Mesenchymal stem cell (in vitro differentiated cells and primary cell): ENCODE measurements at regions not wholly inside any gene's neighbourhood (a gene's known extent, or its start where the extent isn't known, plus 50 kb on each side); places are given as distances from the start of the nearest gene placed in this dataset.

ENCODE experiments used
- DNase-seq: peaks from one replicate; pipeline ENCODE4 v3.0.0-alpha.2; 2013
- H2AFZ ChIP-seq: one replicate; pipeline ENCODE4 v1.6.1; 2013; ENCODE audit warnings: low read depth, mild to moderate bottlenecking, control low read depth, inconsistent platforms, low read length, moderate library complexity
- H2AK5ac ChIP-seq: 2 replicates; pipeline ENCODE4 v1.6.1; 2013; ENCODE audit warnings: low read length, moderate library complexity, mild to moderate bottlenecking, inconsistent platforms; ENCODE audit not compliant: severe bottlenecking
- H2BK120ac ChIP-seq: one replicate; pipeline ENCODE4 v1.6.1; 2013; ENCODE audit warnings: low read depth, mild to moderate bottlenecking, inconsistent platforms, low read length, moderate library complexity
- H2BK12ac ChIP-seq, 2 experiments: one replicate each; pipeline ENCODE4 v1.6.1; 2013; ENCODE audit warnings: inconsistent platforms in 2 of 2, low read length in 2 of 2, mild to moderate bottlenecking in 2 of 2, moderate library complexity in 2 of 2, control low read depth in 1 of 2
- H2BK15ac ChIP-seq: one replicate; pipeline ENCODE4 v1.6.1; 2013; ENCODE audit warnings: mild to moderate bottlenecking, low read depth, inconsistent platforms; ENCODE audit not compliant: poor library complexity, severe bottlenecking
- H2BK5ac ChIP-seq: 2 replicates; pipeline ENCODE4 v1.6.1; 2013; ENCODE audit warnings: low read depth, mild to moderate bottlenecking, low read length, control low read depth, inconsistent platforms; ENCODE audit not compliant: poor library complexity, severe bottlenecking
- H3K14ac ChIP-seq, 2 experiments: one replicate each; pipeline ENCODE4 v1.6.1; 2013; ENCODE audit warnings: inconsistent platforms in 2 of 2, low read length in 2 of 2, control low read depth in 1 of 2, mild to moderate bottlenecking in 1 of 2, moderate library complexity in 1 of 2
- H3K18ac ChIP-seq, 2 experiments: one replicate each; pipeline ENCODE4 v1.6.1; 2013; ENCODE audit warnings: inconsistent platforms in 2 of 2, low read length in 2 of 2, control low read depth in 1 of 2, low read depth in 1 of 2, mild to moderate bottlenecking in 1 of 2
- H3K23ac ChIP-seq, 2 experiments: one replicate each; pipeline ENCODE4 v1.6.1; 2013; ENCODE audit warnings: inconsistent platforms in 2 of 2, low read length in 2 of 2, mild to moderate bottlenecking in 2 of 2, moderate library complexity in 2 of 2, control low read depth in 1 of 2
- H3K27ac ChIP-seq: 2 replicates; pipeline ENCODE4 v1.5.1; 2013; ENCODE audit warnings: mild to moderate bottlenecking, moderate library complexity, low read length, control low read depth, inconsistent platforms; ENCODE audit not compliant: poor library complexity, severe bottlenecking
- H3K27me3 ChIP-seq, 2 experiments: 2 replicates each; pipeline versions ENCODE4 v1.6.1 to v1.7.0; 2013; ENCODE audit warnings: low read length in 2 of 2, mild to moderate bottlenecking in 2 of 2, moderate library complexity in 2 of 2, control low read depth in 1 of 2, inconsistent platforms in 1 of 2; ENCODE audit not compliant: control insufficient read depth in 1 of 2, insufficient read depth in 1 of 2
- H3K36me3 ChIP-seq, 2 experiments: 2 replicates each; pipeline versions ENCODE4 v1.6.1 to v1.7.0; 2013; ENCODE audit warnings: low read length in 2 of 2, control low read depth in 1 of 2, inconsistent platforms in 1 of 2, low read depth in 1 of 2, mild to moderate bottlenecking in 1 of 2; ENCODE audit not compliant: insufficient read depth in 2 of 2, control insufficient read depth in 1 of 2
- H3K4ac ChIP-seq, 2 experiments: one replicate each; pipeline ENCODE4 v1.6.1; 2013; ENCODE audit warnings: inconsistent platforms in 2 of 2, low read length in 2 of 2, mild to moderate bottlenecking in 2 of 2, moderate library complexity in 2 of 2, control low read depth in 1 of 2, low read depth in 1 of 2
- H3K4me1 ChIP-seq: 2 replicates; pipeline ENCODE4 v1.6.1; 2013; ENCODE audit warnings: low read depth, low read length, control low read depth; ENCODE audit not compliant: control insufficient read depth, insufficient read depth
- H3K4me2 ChIP-seq: 2 replicates; pipeline ENCODE4 v1.6.1; 2013; ENCODE audit warnings: low read length, mild to moderate bottlenecking, inconsistent platforms; ENCODE audit not compliant: poor library complexity, severe bottlenecking
- H3K4me3 ChIP-seq, 2 experiments: 2 replicates each; pipeline versions ENCODE4 v1.5.1 to v1.7.0; 2013; ENCODE audit warnings: low read length in 2 of 2, mild to moderate bottlenecking in 2 of 2, control low read depth in 1 of 2, low read depth in 1 of 2; ENCODE audit not compliant: insufficient read depth in 1 of 2
- H3K79me1 ChIP-seq: replicated peaks from 2 replicates; pipeline ENCODE4 v1.6.1; 2013; ENCODE audit warnings: mild to moderate bottlenecking, control low read depth, low read length, inconsistent platforms; ENCODE audit not compliant: poor library complexity, severe bottlenecking
- H3K9ac ChIP-seq: 2 replicates; pipeline ENCODE4 v1.7.0; 2013; ENCODE audit warnings: mild to moderate bottlenecking, low read length, moderate library complexity
- H3K9me3 ChIP-seq: 2 replicates; pipeline ENCODE4 v1.7.0; 2013; ENCODE audit warnings: mild to moderate bottlenecking, low read length; ENCODE audit not compliant: control insufficient read depth
- H4K8ac ChIP-seq: one replicate; pipeline ENCODE4 v1.6.1; 2013; ENCODE audit warnings: inconsistent platforms, mild to moderate bottlenecking, low read length, moderate library complexity
- H4K91ac ChIP-seq: one replicate; pipeline ENCODE4 v1.6.1; 2013; ENCODE audit warnings: mild to moderate bottlenecking, low read length, inconsistent platforms
- WGBS: methylation state at CpG from one replicate; pipeline ENCODE4 v1.1.7; 2013; ENCODE audit warnings: mixed read lengths; 5-methylcytosine and 5-hydroxymethylcytosine counted together

DNA sequence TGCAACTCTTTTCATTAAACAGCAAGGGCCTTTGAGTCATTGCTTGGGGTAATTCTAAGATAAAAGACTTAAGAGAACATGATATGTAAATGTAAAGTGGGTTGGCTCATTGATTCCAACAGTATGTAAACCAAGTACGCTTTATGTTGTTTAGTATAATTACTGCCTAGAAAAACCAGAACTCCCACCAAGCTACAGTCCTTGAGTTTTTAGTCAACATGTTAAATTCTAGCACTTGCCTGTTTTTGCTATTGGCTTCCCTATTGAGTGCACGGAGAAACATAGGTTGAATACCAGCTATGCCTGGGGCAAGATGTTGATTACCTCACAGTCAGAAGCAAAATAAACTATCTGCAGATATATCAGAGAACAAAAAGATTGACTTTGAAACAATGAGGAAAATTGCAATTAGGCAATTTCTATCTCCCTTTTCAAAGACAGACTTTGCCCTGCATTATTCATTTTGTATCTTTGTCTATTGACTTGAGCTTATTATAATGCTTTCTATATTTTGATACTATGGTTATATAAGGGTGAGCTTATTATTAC, 179.3 kb downstream of the ZPLD1 start:
- Histone ChIP-seq H3K4me2 (no peak overlapping the region), H2AK5ac (no peak overlapping the region), H3K4me1 (no peaks in the 10 kb centered on the region), H3K4ac (no peak overlapping the region), H3K9ac (no peak overlapping the region), H2BK120ac (no peak overlapping the region), H3K23ac (no peak overlapping the region), H3K9me3 (no peaks in the 10 kb centered on the region), H3K27me3 (no peaks in the 10 kb centered on the region), H3K36me3 (no peaks in the 10 kb centered on the region), H3K79me1 (no peaks in the 10 kb centered on the region), H3K18ac (no peak overlapping the region), H3K14ac (no peak overlapping the region), H3K27ac (no peak overlapping the region), H2BK5ac (no peak overlapping the region), H2BK15ac (no peak overlapping the region), H2AFZ (no peak overlapping the region), H4K8ac (no peak overlapping the region), H4K91ac (no peak overlapping the region), H3K4me3 (no peak overlapping the region), H2BK12ac (no peak overlapping the region)
- no peak for DNase-seq
- 81% methylated on average over 2 of the region's 2 CpGs for WGBS

DNA sequence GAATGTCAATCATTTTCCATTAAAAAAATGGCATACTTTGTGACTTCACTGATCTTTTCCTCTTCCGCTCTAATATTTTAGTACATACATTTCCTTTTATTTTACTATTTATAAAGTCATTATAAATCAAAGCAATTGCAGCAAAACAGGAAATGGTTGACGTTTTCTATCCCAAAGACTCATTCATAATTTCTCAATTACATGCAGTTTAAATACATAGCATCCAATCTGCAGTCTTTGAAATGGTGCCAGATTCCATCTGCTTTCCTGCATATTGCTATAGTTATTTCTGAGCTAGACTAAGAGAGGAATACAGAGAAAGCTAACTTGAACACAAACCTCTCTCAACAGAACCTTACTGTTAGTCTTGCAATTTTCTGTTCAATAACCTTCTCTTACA, 179.8 kb downstream of the ZPLD1 start:
- Histone ChIP-seq H2BK120ac (no peak overlapping the region), H2AK5ac (no peak overlapping the region), H3K36me3 (no peaks in the 10 kb centered on the region), H2BK5ac (no peak overlapping the region), H3K18ac (no peak overlapping the region), H3K4ac (no peak overlapping the region), H3K9ac (no peak overlapping the region), H3K79me1 (no peaks in the 10 kb centered on the region), H4K91ac (no peak overlapping the region), H2AFZ (no peak overlapping the region), H2BK15ac (no peak overlapping the region), H3K14ac (no peak overlapping the region), H3K4me1 (no peaks in the 10 kb centered on the region), H3K9me3 (no peaks in the 10 kb centered on the region), H3K27ac (no peak overlapping the region), H2BK12ac (no peak overlapping the region), H3K23ac (no peak overlapping the region), H3K4me3 (no peak overlapping the region), H4K8ac (no peak overlapping the region), H3K4me2 (no peak overlapping the region), H3K27me3 (no peaks in the 10 kb centered on the region)
- DNase-seq = no peak
- 67% methylated on average over 2 of the region's 2 CpGs for WGBS

DNA sequence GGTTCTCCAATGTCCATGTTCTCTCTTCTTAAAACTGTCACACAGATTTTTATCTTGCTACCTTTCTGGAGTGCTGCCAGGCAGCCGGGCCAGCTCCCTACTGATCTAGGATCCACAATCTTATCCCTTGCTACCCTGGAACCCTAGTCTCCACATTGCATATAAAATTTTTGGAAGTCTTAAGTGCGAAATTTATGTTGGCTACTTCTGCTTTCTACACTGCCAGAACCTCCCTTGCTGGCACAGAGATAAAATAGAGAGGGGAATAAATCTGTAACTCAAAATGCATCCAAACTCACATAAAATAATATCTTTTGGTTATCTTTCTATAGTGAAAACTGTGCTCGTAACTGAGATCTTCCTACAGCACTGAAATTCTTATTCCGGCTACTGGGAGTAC, 182.6 kb downstream of the ZPLD1 start:
- no peak overlapping the region for H4K91ac ChIP-seq
- no peak overlapping the region for H3K27ac ChIP-seq
- no peak overlapping the region for H3K4ac ChIP-seq
- H2AFZ ChIP-seq = no peak overlapping the region
- H3K9ac ChIP-seq = no peak overlapping the region
- no peaks in the 10 kb centered on the region for H3K79me1 ChIP-seq
- no peak overlapping the region for H4K8ac ChIP-seq
- H3K36me3 ChIP-seq = no peaks in the 10 kb centered on the region
- H2BK12ac ChIP-seq = no peak overlapping the region
- no peak overlapping the region for H3K4me2 ChIP-seq
- no peaks in the 10 kb centered on the region for H3K9me3 ChIP-seq
- DNase-seq = no peak
- no peaks in the 10 kb centered on the region for H3K27me3 ChIP-seq
- H2BK120ac ChIP-seq = no peak overlapping the region
- no peaks in the 10 kb centered on the region for H3K4me1 ChIP-seq
- no peak overlapping the region for H3K4me3 ChIP-seq
- H2AK5ac ChIP-seq = no peak overlapping the region
- H2BK5ac ChIP-seq = no peak overlapping the region
- H3K18ac ChIP-seq = no peak overlapping the region
- no peak overlapping the region for H2BK15ac ChIP-seq
- H3K14ac ChIP-seq = no peak overlapping the region
- WGBS = 86% methylated on average over 1 of the region's 4 CpGs
- no peak overlapping the region for H3K23ac ChIP-seq

DNA sequence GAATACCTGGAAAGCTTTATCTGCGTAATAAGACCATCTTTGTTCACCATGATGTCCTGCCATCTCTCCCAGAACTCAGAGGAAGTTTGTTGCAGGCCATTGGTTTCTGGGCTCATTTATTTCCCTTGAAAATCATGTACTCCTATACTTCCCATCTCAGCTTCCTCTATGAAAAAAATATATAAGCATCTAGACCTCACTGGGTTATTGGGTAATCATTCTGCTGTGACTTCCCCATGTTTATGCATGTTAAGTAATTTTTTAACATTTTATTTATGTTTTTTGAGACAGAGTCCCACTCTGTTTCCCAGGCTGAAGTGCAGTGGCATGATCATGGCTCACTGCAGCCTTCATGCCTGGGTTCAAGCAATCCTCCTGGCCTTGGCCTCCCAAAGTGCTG, 184.5 kb downstream of the ZPLD1 start:
- H3K18ac ChIP-seq = no peak overlapping the region
- DNase-seq = no peak
- H2BK5ac ChIP-seq = no peak overlapping the region
- H3K36me3 ChIP-seq = no peaks in the 10 kb centered on the region
- H2BK12ac ChIP-seq = no peak overlapping the region
- no peak overlapping the region for H3K9ac ChIP-seq
- no peak overlapping the region for H3K14ac ChIP-seq
- no peak overlapping the region for H3K4me3 ChIP-seq
- H3K27ac ChIP-seq = no peak overlapping the region
- no peaks in the 10 kb centered on the region for H3K4me1 ChIP-seq
- no peak overlapping the region for H2AK5ac ChIP-seq
- no peak overlapping the region for H2BK120ac ChIP-seq
- H4K8ac ChIP-seq = no peak overlapping the region
- no peak overlapping the region for H3K23ac ChIP-seq
- H3K9me3 ChIP-seq = no peaks in the 10 kb centered on the region
- no peak overlapping the region for H2AFZ ChIP-seq
- H3K4ac ChIP-seq = no peak overlapping the region
- H3K27me3 ChIP-seq = no peaks in the 10 kb centered on the region
- no peak overlapping the region for H4K91ac ChIP-seq
- WGBS = 85% methylated on average over 1 of the region's 1 CpG
- no peaks in the 10 kb centered on the region for H3K79me1 ChIP-seq
- H3K4me2 ChIP-seq = no peak overlapping the region
- H2BK15ac ChIP-seq = no peak overlapping the region
